GM21367 (cell line): ENCODE measurements at regions not wholly inside any gene's neighbourhood (a gene's known extent, or its start where the extent isn't known, plus 50 kb on each side); places are given as distances from the start of the nearest gene placed in this dataset.

Experiments used
- ATAC-seq: cut with Tn5 transposase; IDR thresholded peaks from one replicate; pipeline ENCODE4 v1.9.1; 2021; ENCODE audit not compliant: unreplicated experiment

DNA sequence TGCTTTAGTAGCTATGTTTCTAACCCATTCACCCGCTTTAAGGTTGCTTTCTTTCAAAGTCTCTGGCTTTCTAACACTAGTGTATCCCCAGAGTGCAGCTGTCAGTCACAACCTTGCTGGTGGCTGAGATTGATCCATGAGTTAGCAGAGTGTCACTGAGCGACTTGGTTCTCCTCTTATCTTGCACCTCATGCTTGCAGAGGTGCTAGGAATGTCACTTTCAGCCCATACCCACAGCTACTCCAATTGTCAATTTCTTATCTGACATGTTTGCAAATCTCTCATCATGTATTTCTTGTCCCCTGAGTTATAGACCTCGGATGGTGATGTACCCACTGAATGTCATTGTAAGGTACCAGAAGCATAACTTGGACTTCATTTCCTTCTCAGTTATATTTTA lies 1110.2 kb downstream of the GALC start:
- no peak for ATAC-seq

DNA sequence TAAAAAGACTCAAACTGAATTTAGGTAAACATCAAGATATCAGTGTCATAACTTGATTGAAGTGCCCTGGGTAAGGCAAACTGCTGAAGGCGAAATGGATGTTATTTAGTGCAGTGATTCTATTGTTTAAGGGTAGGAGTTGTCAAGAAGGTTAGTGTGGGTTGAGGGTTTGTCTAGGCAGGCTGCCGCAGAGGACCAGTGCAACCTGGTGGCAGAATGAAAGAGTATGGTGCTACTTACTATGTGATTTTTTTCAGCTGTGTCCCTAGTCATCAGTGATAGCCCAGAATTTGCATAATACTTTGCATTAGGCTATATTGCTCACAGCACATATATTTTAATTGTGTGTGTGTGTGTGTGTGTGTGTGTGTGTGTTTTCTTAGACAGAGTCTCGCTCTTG lies 1127.0 kb downstream of the GALC start:
- ATAC-seq: no peak

- no peak for ATAC-seq
Observed at GRCh38 chr14:86858591-86858990, 1134.4 kb downstream of the GALC start.

- ATAC-seq: no peak
Observed at GRCh38 chr14:86858031-86858430, 1135.0 kb downstream of the GALC start.

GRCh38 chr14:86852530-86852929 lies 1140.5 kb downstream of the GALC start:
- ATAC-seq: no peak

DNA sequence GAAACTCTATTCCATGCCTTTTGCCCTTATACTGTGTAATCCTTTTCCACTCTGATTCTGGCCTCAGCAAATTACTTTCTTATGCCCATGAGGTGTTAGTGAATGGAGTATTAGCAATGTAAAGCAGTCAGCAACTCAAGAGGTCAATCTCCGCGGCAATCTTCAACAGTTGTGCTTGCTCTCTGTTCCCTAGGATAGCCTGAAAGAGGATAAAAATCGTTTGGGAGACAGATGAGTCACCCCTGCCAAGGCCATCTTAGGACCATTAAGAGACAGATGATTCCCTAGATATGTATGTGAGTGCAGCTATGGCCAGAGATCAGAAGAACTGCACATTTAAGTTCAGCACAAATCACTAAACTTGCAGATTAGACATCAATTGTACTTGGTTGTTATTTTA lies 1145.8 kb downstream of the GALC start:
- ATAC-seq: no peak

- no peak for ATAC-seq
Observed at GRCh38 chr14:86838363-86838762, 1154.6 kb downstream of the GALC start.

GRCh38 chr14:86826661-86827060 lies 1166.3 kb downstream of the GALC start:
- ATAC-seq: no peak

- ATAC-seq: no peak
Observed at GRCh38 chr14:86824167-86824566, 1168.8 kb downstream of the GALC start.

DNA sequence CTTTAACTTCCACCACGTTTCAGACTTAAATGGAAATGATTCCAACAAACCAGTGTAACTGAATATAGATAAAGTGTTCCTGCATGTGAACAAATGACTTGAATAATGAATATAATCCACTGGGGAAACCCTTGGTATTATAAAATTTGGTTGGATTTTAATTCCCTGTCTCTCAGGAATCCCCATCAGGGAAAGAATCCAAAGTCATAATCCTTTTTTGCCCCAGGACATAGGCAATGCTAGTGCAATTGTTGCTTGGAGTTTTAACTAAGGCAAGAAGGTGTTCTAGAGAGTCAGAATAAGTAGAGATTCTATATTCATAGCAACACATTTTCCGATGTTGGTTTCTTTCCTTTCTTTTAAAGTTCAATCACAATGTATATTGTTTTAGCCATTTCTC lies 1169.4 kb downstream of the GALC start:
- no peak for ATAC-seq

DNA sequence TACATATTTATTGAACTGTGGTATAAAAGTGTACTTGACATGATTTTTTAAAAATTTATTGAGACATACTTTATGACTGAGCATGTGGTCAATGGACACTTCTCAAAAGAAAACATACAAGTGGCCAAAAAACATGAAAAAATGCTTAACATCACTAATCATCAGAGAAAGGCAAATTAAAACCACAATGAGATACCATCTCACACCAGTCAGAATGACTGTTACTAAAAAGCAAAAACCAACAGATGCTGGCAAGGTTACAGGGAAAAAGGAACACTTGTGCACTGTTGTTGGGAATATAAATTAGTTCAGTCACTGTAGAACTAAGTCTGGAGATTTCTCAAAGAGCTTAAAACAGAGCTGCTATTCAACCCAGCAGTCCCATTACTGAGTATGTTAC lies 1177.6 kb downstream of the GALC start:
- ATAC-seq: no peak

DNA sequence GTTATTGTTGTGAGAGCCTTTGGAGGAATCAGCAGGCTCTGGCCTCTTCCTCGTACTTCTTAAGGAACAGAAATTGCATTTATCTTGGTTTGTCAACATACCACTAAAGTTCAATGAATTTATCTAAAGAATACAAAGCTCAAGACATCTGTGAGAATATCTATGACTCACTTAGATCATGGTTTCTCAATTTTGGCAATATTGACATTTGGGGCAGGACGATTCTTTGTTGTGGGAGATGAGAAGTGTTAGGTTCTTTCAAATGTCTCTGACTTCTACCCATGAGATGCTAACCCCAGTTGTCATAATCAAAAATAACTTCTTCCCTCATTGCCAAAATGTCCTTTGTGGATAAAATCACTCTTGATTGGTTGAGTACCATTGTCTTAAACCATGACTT lies 1190.3 kb downstream of the GALC start:
- no peak for ATAC-seq

- ATAC-seq: no peak
Observed at GRCh38 chr14:86799244-86799647, 1193.7 kb downstream of the GALC start.

- no peak for ATAC-seq
Observed at GRCh38 chr14:86798330-86798729, 1194.7 kb downstream of the GALC start.

- ATAC-seq: no peak
Observed at GRCh38 chr14:86797075-86797351, 1196.0 kb downstream of the GALC start.

- ATAC-seq: no peak
Observed at GRCh38 chr14:86796221-86797074, 1196.5 kb downstream of the GALC start.

DNA sequence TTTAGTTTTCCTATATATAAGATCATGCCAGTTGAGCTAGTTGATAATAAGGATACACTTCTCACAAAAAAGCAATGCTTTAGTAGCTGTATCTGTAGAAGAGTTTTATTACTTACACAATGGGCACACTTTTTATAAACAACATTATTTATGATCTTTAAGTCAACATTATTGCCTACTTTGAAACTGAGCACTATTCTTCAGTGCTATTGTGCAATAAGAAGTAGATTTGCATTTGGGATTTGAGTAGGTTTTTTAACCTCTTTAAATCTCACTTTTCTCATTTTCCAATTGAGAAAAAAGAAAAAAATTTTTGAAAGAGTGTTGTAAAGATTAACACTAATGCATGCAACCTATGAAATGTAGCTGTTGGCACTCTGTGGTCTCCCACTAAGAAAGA lies 1198.3 kb downstream of the GALC start:
- no peak for ATAC-seq

GRCh38 chr14:86790408-86791364 lies 1202.3 kb downstream of the GALC start:
- ATAC-seq: no peak

GRCh38 chr14:86788224-86788623 lies 1204.8 kb downstream of the GALC start:
- no peak for ATAC-seq

DNA sequence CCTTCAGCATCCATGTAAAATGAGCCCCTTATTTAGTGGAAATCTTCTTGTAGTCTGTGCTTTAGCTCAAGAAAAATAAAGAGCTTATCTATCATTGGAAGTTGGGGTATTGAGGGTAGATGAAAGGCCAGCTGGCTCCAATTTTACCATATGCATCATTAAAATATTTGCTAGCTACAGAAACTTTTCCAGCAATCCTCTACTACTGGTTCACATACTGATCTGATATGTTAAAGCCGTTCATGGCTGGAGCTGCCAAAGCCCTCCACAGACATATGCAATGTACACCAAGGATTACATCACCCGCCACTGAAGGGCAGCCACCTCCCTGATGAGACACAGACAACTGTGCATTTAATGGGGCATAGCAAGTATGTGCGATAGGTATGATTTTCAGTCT lies 1205.3 kb downstream of the GALC start:
- no peak for ATAC-seq

- ATAC-seq: no peak
Observed at GRCh38 chr14:86782092-86782580, 1210.8 kb downstream of the GALC start.

- no peak for ATAC-seq
Observed at GRCh38 chr14:86780876-86781510, 1212.0 kb downstream of the GALC start.
